ENCODE measurements at regions not wholly inside any gene's neighbourhood (a gene's known extent, or its start where the extent isn't known, plus 50 kb on each side); places are given as distances from the start of the nearest gene placed in this dataset.

DNA sequence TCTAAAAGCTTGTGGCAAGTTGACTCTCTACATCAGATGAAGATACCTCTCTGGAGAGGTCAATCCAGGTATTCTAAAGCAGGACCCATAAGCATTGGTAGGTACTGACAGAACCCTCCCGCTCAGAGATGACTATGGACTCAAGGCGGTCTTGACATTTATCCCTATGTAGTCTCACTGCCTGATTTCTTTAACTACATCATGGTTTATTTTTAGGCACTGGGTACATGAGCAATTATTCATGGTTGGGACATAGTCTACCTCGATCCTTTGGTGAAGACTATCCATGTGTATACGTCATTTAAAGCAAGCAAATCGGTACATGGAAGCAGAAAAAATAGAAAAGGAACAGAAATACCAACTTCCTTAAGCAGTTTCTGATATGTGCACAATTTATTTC is 136.2 kb upstream of the TAB2 start:
- DNase-seq (ENCODE audit: low read depth in 1 of 2, low spot score in 1 of 2) = no peak

DNA sequence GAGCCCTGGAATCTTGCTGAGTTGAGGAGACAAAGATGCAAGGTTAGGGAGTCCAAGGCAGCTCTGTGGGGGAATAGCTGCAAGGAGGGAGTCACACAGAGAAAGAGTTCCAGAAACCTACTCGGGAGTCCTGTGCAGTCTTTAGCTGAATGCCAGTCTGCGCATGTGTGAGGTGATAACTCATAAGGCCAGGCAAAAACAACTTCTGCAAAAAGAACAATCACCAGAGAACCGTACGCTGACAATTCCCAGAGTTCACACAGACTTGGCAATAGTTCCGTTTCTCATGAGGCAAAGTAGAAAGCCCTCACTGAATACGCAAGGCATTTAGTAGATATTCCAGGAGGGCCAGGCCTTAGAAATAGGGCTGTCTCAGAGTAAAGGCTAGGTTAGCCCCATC is 135.2 kb upstream of the TAB2 start:
- no peak for DNase-seq (ENCODE audit: low read depth in 1 of 2, low spot score in 1 of 2)

DNA sequence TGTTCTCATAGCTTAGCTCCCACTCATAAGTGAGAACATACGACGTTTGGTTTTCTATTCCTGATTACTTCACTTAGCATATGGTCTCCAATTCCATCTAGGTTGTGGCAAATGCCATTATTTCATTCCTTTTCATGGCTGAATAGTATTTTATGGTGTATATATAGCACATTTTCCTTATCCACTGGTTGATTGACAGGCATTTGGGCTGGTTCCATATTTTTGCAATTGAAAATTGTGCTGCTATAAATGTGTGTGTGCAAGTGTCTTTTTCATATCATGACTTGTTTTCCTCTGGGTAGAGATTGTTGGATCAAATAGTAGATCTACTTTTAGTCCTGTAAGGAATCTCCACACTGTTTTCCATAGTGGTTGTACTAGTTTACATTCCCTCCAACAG is 133.0 kb upstream of the TAB2 start:
- no peak for DNase-seq (ENCODE audit: low read depth in 1 of 2, low spot score in 1 of 2)

DNA sequence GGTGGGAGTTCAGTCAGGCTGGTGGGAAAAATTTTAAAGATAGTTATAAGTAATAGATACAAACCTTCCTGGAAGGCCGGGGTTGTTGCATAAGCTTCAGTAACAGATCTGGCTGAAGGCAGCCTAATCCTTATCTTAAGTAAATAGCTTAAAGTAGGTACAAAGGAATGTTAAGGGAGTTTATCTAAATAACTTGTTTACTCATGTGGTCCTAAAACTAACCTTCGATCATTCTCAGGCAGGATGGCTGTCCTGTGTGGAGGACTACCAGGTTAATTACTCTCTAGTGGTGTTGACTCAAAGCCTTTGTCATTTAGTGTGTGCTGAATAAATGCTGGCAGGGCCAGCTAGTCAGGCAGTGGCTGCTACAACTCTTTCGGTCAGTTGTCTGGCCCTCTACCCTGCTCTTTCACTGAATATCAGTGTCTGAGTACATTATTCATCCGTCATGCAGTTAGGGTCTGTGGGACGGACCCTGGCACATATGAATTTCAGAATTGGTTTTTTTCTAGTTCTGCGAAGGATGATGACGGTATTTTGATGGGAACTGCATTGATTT is 131.6 kb upstream of the TAB2 start:
- no peak for DNase-seq (ENCODE audit: low read depth in 1 of 2, low spot score in 1 of 2)

DNA sequence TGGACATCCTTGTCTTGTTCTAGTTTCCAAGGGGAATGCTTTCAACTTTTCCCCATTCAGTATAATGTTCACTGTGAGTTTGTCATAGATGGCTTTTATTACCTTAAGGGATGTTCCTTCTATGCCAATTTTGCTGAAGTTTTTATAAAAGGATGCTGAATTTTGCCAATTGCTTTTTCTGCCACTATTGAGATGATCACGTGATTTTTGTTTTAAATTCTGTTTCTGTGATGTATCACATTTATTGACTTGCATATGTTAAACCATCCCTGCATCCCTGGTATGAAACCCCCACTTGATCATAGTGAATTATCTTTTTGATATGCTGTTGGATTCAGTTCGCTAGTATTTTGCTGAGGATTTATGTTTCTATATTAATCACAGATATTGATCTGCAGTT is 130.6 kb upstream of the TAB2 start:
- no peak for DNase-seq (ENCODE audit: low read depth in 1 of 2, low spot score in 1 of 2)

DNA sequence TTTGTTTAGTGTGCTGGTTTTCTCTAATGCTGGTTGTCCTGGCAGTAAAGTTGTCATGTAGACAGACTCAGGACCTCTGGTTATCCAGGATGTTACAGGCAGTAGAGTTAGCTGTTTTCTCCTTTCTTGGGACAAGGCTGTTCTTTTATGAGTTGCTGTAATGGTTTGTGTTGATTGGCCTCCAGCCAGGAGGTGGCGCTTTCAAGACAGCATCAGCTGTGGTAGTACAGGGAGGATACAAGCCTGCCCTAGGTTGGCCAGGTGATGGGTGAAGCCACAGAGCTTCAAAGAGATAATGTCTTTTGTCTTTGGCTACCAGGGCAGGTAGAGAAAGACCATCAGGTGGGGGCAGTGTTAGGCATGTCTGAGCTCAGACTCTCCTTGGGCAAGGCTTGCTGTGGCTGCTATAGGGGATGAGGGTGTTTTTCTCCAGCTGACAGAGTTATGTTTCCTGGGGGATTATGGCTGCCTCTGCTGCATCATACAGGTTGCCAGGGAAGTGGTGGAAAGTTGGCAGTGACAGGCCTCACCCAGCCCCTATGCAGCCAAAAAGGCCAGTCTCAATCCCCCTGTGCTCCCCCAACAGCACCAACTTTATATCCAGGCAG is 127.2 kb upstream of the TAB2 start:
- no peak for DNase-seq (ENCODE audit: low read depth in 1 of 2, low spot score in 1 of 2)

DNA sequence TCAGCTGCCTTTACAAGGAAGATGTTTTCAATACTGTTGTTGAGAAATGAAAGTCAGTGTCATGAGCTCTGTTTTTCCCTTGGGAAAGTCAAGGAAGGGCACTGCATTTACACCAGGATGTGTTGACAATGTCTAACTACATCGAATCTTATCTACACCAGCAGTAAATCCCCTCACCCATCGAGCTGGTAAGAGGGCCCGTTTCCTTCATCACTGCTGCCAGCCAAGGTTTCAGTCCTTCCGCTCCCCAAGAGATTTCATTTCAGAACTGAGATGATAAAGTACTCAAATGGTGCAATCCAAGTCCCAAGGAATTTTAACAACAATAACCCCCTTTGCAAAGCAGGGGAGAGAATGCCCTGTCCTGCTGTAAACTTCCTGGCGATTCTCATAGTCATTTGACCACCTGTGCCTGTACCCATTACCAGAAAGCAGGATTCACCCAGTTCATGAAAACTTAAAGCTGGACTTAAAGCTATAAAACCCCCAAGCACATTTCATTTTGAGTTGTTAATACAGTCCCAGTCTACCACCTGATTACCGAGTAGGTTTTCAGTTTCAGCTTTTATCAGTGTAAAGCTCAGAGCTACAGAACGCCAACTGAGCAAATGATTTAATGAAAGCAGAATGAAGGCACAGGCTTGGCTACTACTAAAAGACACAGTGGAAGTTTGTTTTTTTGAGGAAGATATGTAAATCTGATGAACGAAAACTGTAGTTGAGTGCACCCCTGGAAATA is 122.5 kb upstream of the TAB2 start:
- no peak for DNase-seq (ENCODE audit: low read depth in 1 of 2, low spot score in 1 of 2)

DNA sequence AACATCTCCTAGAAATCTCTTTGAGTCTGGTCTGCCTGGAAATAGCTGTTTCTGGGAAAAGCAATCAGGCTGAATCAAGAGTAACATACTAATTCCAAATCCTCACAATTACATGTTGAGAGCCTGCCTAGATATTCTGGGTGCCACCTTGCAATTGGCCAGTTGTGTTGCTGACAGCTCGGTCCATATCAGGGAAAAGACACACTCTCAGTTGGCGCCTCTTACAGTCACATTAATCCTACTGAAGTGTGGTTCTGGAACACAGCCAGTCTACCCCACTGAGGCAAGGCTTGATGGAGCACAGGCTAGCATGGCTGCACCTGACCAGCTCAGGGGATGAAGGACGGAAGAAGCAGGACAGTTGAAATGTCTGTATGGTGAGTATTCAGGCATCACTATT is 121.4 kb upstream of the TAB2 start:
- no peak for DNase-seq (ENCODE audit: low read depth in 1 of 2, low spot score in 1 of 2)

DNA sequence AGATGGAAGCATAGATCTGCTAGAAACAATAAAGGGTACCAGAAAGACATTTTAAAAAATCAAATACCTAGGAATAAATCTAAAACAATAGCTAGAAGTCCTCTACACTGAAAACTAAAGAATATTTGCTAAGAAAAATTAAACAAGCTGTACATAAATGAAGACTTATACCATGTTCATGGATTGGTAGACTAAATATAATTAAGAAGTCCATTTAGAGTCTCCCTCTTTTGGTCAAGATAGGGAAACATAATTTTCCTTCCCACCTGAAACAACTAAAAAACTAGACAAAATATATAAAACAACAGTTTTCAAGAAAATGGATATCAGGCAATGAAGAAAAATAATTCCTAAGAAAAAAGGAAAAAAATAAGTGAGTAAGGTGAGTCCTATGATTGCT is 120.0 kb upstream of the TAB2 start:
- DNase-seq (ENCODE audit: low read depth in 1 of 2, low spot score in 1 of 2) = no peak

DNA sequence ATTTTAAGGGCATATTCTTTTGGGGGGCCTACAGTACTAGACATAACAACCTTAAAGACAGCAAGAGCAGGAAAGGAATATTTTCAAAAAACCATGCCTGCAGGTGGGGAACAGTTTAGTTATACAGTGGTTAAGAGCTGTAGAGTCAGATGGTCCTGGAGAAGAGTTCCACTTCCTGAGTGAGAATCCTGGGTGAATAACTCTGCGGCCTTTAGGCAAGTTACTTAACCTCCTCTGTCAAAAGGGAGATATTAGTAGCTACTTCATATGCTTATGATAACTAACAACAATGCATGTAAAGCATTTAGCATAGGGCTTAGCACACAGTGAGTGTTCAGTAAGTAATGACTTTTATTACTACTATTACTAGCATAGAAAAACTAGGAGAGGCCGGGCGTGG is 119.2 kb upstream of the TAB2 start:
- no peak for DNase-seq (ENCODE audit: low read depth in 1 of 2, low spot score in 1 of 2)

DNA sequence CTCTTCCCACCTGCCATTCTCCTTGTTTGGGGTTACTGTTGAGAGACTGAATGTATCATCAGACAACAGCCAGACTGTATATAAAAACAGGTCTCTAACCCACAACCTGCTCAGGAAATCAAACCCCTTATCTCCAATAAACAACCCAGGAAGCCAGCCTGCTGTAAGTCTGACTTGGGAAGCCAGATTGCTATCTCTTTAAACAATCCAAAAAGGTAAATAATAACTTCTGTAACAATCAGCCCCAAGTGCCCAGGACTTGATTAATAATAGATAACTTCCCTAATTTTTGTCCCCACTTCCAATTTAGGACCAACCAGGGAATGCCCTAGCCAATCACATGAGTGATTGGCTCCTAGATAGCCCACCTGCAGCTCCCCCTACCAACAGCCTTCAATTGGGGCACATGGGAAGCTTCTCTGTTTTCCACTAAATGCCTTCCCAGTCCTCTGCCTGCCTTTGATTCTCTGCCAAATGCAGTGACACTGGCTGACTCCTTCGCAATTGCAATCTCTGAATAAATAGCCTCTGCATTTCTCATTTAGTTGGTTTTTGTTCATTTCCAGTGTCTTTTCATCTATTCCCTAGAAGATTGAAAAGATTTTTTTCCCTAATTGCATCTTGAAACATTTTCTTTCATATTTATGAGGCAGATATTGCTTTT is 117.1 kb upstream of the TAB2 start:
- no peak for DNase-seq (ENCODE audit: low read depth in 1 of 2, low spot score in 1 of 2)

DNA sequence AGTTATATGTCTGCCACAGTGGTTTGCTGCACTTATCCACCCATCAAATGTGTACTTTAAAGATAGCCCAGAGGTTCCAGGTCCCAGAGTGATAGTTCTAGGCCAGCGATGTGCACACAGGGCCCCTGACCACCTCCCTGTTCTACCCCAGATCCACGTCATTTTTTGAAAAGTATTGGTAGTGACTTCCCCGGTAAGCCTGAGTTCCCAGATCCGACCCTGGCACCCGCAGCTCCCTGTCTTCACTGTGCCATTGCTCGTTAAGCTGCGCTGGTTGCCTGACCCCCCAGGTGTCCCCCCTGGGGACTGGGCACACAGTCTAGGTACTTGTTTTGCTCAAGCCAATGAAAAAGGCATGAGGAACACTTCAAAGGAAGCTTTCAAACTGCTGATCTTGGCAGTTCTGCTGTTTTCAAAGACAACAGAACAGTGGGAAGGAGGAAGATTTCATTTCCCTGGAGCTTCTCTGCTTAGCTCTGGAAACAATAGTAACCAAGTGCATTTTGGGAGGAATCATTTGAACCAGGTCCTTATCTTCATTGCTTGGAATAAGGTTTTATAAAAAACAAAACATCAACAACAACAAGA is 116.3 kb upstream of the TAB2 start:
- no peak for DNase-seq (ENCODE audit: low read depth in 1 of 2, low spot score in 1 of 2)

DNA sequence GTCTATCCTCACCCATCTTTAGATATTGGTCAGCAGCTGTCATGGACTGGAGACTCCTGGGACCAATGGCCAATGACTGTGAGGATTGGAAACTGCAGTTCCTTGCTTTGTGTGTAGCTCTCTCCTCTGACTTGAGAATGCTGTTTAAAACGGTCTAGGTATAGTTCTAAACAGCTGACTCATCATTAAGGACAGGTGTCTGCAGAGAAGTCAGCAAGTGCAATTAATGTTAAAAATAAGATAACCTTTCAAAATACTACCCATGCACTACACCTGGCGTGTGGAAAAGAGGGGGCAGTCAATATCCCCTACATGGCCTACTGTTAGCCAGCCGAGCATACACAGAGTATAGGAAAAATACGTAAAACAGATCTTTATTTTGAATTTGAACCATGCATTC is 115.4 kb upstream of the TAB2 start:
- DNase-seq (ENCODE audit: low read depth in 1 of 2, low spot score in 1 of 2) = no peak

DNA sequence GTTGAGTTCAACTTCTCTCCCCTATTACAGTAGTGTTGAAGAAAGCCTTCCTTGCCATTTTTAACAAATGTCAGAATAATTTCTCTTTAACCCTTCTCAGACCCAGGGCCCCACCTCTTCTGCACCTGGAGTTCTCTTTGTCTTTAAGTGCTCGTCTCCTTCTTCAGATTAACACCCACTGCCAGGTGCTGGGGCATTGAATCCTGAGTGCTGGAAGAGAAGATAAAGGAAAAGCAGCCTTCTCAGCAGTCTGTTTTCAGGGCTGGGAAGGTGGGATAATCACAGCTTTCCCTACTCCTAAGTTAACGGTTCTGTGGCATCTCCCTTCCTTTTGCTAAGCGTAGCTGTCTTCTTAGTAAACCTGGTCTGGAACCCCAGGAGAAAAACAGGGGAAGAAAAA is 114.6 kb upstream of the TAB2 start:
- DNase-seq (ENCODE audit: low read depth in 1 of 2, low spot score in 1 of 2) = no peak

DNA sequence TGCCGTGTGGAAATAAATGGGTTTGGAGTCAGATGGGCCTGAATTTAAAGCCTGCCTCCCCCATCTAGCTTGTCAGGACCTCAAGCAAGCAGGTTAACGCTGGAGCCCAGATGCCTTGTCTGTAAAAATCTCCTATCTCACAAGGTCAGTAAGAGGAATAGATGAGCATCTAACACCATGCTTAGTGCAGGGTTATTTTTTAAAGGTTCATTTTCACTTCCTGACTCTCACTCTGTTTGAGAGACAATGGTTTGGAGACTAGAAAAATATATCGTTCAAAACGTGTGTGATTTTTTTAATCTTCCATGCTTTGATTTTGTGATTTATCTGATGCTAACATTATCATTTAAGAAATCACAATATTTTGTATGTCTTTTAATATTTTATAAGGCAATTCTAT is 114.0 kb upstream of the TAB2 start:
- no peak for DNase-seq (ENCODE audit: low read depth in 1 of 2, low spot score in 1 of 2)

DNA sequence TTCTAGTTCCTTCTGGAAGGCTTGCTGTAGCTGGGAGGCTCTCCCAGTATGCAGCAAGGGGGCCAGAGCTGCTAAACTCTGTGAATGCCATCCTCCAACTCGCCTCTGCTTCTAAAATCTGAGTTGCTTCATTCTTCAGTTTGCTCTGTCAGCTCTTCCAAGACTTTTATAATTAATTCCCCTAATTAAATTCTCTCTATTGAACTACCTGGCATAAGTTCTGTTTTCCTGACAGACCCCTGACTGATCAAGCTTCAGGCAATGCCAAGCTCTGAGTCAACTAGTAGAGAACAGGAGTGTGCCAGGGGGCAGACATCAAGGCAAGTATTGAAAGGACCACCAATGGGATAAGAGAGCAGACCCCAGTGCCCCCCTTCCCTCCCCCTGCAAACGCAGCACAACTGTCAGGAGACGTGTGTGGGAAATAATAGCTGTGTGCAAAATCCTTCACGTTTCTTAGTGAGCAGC is 109.3 kb upstream of the TAB2 start:
- no peak for DNase-seq (ENCODE audit: low read depth in 1 of 2, low spot score in 1 of 2)

DNA sequence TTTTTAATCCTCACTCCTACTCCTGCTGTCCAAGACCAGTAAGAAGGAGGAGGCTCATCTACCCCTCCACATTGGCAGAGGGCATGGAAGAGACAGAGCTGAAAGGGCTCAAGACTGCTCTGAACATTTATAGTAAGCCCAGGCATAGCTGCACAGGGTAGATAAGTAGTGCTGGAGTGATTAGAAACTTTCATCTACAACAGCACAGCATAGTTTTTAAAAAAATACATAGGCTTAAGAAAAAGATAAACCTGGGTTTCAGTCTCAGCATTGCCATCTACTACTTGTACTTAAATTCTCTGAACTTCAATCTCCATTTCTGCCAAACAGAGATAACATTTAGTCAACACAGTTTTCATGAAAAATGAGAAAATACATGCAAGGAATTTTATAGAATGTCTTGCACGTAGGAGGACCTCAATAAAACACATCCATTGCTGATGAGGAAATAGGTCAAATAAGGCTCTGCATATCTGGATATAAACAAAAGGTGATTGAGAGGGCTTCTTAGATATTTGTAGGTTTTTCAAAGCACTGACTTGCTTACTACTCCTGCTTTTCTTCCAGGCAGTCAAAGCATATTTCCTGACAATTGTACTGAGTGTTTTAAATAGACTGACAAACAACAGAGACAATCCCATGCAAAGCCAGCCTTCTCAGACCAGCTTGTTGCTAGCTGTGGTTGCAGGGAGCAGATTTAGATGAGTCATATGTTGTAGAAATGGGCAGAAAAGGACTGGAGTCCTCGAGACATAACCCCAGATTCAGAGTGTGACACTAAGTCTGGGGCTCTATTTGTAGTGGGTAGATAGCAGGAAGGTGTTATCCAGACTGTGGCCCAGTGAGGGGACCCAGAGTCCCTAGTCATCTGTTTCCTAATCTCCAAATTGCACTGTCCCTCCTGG is 107.4 kb upstream of the TAB2 start:
- DNase-seq (ENCODE audit: low read depth in 1 of 2, low spot score in 1 of 2) = no peak

DNA sequence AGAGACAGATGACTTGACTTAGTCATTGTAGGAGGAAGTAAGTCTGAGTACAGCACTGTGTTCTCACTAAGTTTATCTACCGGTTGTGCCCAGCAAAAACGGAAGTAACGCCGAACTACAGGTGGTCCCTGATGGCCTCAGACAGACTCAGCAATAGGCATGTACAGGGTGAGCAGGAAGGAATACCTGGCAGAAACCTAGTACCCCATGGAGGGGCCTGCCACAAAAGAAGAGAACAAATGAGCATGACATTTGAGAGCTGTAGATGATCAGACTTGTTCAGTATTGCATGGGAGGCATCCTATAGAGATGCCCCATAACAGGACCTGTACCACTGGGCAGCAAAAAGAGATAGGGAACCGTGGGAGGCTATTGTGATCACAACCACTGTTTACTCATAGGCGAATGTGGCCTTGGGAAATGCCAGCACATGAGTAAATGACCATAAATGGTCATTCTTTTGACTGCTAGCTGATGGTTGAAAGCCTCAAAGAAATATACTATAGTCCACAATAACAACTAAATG is 106.4 kb upstream of the TAB2 start:
- DNase-seq (ENCODE audit: low read depth in 1 of 2, low spot score in 1 of 2) = no peak

DNA sequence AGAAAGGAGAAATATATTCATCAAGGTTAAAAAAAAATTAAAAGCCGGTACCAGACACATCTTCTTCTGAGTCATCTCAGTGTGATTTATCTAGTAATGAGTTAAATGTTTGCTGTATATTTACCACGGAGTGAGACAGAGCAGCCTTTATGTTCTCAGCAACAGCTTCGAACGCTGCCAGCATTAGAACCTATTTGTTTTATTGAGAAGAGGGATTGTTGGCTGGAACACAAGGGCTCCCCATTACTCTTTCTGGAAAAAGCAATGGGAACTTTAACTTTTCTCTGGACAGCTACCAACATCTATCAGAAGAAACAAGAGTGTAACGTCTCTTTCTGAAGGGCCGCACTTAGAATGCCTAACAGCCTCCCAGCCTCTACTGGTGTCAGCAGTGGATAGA is 105.3 kb upstream of the TAB2 start:
- no peak for DNase-seq (ENCODE audit: low read depth in 1 of 2, low spot score in 1 of 2)

DNA sequence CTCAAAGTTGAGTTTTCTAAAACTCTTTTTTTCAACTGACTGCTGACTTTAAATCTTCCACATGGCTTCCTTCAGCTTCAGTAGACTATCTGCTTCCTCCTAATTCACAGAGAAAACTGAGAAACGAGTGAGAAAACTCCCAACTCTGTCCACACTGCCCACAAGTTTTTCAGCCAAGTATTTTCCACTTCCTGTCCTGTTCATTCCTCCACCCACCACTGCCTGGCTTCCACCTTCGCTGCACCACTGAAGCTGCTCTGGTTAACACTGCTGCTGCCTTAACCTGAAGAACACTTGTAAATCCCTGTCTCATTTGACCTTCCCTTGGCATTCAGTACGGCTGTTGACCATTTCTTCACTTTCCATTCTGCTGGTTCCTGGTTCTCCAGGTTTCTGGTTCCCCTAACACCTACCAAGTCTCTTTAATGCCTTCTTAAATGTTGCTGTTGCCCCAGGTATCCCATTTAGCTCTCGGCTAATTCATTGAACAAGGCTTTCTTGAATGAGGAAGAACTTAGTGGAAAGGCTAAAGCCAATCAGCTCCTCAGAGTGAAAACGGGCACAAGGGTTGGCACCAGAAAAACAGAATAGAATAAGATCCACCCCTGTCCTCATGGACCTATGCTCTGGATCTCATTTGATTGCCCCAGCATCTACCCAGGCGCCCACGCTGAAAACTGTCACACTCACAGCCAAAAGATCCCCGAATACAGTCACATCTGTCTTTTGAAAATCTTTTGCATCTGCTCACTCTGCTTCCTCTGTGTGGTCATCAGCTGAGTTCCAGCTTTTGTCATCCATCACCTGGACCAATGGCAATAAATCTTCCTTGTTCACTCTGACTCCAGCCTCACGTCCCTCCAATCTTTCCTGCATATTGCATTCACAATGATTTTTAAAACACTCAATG is 104.4 kb upstream of the TAB2 start:
- DNase-seq (ENCODE audit: low read depth in 1 of 2, low spot score in 1 of 2) = no peak
